NCI-H1092 (cell line): ENCODE measurements at regions not wholly inside any gene's neighbourhood (a gene's known extent, or its start where the extent isn't known, plus 50 kb on each side); places are given as distances from the start of the nearest gene placed in this dataset.

Experiments used
- DNase-seq: peaks from one replicate; lab custom pipeline; 2025; lab: John Stamatoyannopoulos, UW

GRCh38 chr3:13152826-13153710 is 79.8 kb upstream of the IQSEC1 start:
- DNase-seq = no peak

DNA sequence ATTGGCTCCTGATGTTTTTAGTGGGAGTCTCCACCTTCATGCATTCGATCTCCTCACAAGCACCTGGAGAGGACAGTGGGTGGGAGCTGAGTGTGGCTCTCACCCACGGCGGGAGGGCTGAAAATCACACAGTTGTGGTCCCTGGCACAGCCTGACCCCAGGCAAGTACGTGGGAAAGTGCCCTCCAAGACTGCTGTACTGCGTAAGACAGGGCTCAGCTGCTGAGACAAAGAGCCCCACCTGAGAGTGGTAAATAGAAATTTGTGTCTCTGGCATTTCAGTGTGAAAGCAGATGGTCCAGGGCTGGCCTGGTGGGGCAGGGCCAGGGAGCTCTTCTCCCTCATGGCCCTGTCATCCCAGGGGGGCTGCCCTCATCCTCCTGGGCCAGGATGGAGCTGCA is 77.4 kb upstream of the IQSEC1 start:
- no peak for DNase-seq

DNA sequence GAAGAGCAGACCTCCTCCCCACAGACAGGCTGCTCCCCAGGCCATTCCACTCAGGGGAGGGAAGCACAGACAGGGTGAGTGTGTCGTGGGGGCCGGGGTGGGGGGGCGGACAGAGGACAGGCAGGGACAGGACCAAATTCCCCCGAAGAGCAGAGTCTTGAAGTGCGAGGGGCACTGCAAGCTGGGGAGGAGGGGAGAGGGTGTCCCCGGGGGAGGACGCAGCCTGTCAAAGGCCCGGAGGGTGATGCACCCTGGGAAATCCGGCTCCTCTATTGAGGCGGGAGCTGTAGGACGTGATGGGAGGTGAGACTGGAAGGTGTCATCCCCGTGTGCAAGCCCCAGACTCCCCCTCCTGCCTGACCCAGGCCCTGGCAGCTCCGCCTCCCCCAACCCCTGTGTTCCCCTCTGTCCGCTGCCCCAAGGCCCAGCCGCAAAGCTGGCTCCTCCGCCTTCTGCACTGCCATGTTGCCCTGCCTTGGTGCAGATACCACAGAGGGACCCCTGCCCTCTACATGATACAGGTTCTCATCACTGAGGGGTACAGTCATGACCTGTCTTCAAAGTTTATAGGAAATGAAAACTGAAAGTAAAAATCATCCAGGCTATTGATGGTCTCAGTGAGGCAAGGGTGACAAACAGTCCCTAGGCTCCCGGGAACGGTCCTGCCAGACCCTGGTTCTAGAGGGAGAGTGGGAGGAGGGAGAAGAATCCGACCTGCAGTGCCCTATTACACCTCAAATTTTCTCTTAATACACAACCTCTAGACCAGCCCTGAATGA is 76.3 kb upstream of the IQSEC1 start:
- no peak for DNase-seq

DNA sequence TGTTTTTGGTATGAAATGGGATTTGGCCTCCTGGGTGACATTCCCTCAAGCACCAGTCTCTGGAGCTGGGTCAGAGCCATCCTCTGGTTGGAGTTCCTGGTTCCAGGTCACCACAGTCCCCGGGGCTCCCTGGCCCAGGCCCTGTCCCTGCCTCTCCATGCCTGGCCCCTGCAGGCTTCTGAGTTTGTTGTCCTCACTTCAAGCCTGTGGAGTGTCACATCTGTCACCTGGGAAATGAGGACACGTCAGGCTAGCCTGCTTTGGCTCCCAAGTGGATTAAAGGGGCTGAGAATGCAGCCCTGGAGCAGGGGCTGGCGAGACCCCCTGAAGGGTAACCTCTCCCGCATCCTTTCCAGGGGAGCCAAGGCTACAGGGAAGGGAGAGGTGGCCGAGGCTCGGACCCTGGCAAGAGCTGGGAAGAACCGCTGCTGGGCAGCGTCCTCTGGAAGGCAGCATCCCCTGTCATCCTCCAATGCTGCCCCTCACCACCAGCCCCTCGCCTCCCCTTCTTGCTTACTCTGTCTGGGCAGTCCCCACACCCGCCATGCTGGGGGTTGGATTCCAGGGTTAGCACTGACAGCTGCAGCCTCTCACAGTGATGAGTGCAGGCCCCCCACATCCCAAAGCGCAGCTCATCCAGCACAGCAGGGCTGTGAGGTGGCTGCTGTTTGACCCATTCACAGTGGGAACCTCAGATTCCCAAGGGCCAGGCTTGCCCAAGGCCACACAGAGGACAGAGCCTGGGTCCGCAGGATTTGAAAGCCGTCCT is 75.5 kb upstream of the IQSEC1 start:
- DNase-seq = no peak

DNA sequence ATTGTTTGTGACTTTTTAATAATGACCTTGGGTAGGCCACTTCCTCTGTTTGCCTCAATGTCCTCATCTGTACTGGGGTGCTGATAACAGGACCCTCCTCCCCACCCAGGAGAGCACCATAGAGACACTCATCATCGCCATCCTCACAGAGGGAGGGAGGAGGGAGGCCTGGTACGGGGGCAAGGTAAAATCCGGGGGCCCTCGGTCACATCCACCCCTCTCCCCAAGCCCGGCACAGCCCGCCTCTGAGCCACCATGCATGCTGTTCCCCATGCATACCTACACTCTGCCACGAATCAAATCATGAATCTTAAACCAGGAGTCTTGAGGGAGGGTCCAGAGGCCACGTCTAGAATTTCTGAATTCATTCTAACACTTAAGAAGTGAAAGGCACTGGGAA is 74.9 kb upstream of the IQSEC1 start:
- no peak for DNase-seq

DNA sequence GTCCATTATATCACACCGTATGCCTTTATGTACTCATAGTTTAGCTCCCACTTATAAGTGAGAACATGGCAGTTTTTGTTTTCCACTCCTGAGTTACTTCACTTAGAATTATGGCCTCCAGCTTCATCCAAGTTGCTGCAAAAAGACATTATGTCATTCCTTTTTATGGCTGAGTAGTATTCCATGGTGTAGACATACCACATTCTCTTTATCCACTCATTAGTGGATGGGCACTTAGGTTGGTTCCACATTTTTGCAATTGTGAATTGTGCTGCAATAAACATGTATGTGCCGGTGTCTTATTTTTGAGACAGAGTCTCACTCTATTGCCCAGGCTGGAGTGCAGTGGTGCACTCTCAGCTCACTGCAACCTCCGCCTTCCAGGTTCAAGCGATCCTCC is 74.1 kb upstream of the IQSEC1 start:
- DNase-seq = no peak

DNA sequence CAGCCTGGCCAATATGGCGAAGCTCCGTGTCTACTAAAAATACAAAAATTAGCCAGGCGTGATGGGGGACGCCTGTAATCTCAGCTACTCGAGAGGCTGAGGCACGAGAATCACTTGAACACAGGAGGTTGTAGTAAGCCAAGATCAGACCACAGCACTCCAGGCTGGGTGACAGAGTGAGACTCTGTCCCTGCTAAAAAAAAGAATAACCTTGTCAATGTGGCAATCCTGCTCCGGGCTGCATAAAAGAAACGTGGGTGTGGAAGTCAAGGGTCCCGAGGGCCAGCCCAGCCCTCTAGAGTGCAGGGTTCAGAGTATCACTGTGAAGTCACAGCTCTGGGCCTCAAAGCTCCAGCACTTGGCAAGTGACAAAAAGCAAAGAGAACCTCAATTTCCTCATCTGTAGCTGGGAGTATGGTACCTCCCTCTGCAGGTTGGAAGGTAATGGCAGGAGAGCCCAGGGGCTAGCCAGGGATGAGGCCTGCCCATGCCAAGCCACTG is 73.5 kb upstream of the IQSEC1 start:
- DNase-seq = no peak

- no peak for DNase-seq
Observed at GRCh38 chr3:13145826-13146642, 72.8 kb upstream of the IQSEC1 start.

DNA sequence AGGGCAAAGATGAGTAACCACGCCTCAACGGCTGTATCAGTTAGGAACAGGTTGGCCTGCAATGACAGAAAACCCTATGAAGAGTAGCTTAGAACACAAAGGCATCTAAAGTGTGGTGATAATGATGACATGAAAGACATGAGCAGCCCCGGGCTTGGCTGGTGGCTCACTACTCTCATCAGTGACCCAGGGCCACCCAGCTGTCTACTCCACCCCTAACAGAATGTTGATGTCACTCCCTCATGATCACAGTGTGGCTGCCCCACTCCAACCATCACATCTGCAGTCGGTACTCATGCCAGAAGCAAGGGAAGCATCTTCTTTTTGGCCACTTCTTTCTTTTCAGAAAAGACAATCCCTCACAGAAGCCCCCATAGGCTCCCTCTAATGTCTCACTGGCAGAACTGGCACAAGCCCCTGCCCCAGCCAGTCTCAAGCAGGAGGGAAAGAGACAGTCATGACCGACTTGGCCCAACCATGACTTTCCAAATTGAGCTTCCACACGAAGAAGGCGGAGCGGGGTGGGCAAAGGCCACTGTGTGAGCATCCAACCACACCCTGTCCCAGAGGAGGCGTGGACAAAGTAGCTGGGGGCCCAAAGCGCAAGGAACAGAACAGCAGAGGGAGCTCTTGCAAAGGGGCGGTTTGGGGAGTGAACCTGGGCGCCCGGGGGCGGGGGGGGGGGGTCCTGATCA is 72.0 kb upstream of the IQSEC1 start:
- no peak for DNase-seq

- no peak for DNase-seq
Observed at GRCh38 chr3:13144163-13145023, 71.2 kb upstream of the IQSEC1 start.

GRCh38 chr3:13143381-13144004 is 70.3 kb upstream of the IQSEC1 start:
- no peak for DNase-seq

DNA sequence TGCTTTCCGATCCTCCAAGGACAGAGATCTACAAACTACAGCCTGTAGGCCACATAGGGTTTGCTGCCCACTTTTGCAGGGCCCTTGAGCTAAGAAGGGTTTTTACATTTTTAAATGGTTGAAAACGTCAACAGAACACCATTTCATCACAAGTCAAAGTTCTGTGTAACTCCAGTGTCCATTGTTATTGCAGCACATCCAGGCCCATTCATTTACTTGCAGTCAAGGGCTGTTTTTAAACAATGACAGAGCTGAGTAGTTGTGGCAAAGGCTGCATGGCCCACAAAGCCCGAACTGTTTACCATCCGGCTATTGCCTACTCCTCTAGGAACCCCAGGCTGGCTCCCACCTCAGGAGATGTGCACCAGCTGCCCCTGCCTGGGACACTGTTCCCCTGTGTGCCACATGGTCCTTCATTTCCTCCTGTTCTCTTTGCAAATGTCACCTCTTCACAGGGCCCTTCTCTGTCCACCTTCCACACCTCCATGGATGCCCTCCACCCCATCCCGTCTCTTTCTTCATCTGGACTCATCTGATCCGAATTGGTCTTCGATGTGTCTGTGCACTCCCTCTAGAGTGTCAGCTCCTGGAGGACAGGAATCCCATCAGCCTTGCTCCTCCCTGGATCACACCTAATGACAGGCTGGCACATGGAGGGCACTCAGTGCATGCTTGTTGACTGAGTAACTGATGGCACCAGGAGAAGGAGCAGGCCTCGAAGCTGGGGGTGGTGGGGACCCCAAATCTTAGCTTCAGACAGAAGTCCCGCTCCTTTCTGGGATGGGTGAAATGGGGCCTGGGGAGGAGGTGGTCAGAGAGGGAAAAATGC is 69.5 kb upstream of the IQSEC1 start:
- no peak for DNase-seq

DNA sequence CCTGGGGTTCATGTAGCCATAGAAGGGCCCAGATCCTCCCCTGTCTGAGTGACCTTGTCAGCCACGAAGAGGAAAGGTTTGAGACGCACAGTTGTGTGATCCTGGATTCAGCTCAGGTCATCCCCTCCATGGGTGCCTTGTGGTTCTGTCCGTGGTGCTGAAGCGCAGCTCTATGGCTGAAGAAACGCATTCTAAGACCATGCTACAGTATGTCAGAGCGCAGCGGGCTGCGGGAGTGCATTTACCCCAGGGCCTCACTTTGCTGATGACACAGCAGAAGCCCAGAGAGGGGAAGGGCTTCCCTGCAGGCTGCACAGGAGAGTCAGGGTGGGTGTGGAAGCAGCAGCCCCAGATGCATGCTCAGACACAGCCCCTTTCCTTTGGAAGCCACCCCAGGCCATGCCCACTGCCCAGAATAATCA is 68.8 kb upstream of the IQSEC1 start:
- no peak for DNase-seq

DNA sequence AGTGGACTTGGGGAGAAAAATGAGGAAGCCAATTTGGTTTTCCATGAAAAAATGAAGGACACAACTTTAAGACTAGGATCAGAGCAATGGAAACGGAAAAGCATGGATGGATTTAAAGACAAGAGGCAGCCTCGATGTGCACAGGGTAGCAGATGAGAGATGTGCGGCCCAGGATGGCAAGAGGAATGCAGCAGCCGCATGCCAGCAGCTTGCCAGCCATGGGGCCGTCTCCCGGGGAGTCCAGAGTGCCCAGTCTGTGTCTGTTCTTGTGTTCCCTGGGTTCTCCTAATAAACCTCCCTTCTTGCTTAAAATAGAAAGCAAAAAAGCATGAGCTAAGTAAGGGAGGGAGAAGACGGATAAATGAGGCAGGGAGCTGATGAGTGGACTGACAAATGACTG is 68.0 kb upstream of the IQSEC1 start:
- no peak for DNase-seq

- no peak for DNase-seq
Observed at GRCh38 chr3:13140596-13140995, 67.4 kb upstream of the IQSEC1 start.

- no peak for DNase-seq
Observed at GRCh38 chr3:13139471-13140065, 66.3 kb upstream of the IQSEC1 start.

GRCh38 chr3:13138833-13139145 is 65.6 kb upstream of the IQSEC1 start:
- DNase-seq = no peak
